Thyroid gland (tissue), 4 donors: ENCODE measurements at regions not wholly inside any gene's neighbourhood (a gene's known extent, or its start where the extent isn't known, plus 50 kb on each side); places are given as distances from the start of the nearest gene placed in this dataset.

Source experiments
- DNase-seq, 2 donors: peaks; one replicate each; pipeline ENCODE4 v3.0.0-alpha.2; 2019
- H3K27ac ChIP-seq, 3 donors: fragments of 200-600 bp; sonication (generic); 1 replicate in 2 of 3; 2 replicates in 1 of 3; pipeline ENCODE4 v1.5.1; 2016 to 2019; ENCODE audit warnings: mild to moderate bottlenecking in 1 of 3, moderate library complexity in 1 of 3
- H3K27me3 ChIP-seq: fragments of 200-600 bp; sonication (generic); one replicate; pipeline ENCODE4 v1.5.1; 2019
- H3K36me3 ChIP-seq, 2 donors: fragments of 200-600 bp; sonication (generic); one replicate each; pipeline ENCODE4 v1.5.1; 2016 to 2019
- H3K4me1 ChIP-seq, 2 donors: fragments of 200-600 bp; sonication (generic); one replicate each; pipeline ENCODE4 v1.5.1; 2017 to 2019
- H3K4me3 ChIP-seq, 3 donors: fragments of 200-600 bp; sonication (generic); replicated peaks in 1 of 3; 1 replicate in 2 of 3; 2 replicates in 1 of 3; pipeline ENCODE4 v1.5.1; 2016; ENCODE audit warnings: mild to moderate bottlenecking in 1 of 3
- H3K9me3 ChIP-seq: fragments of 200-600 bp; sonication (generic); one replicate; pipeline ENCODE4 v1.5.1; 2017
- POLR2A ChIP-seq, 2 donors: fragments of 450-650 bp; IDR thresholded peaks; one replicate each; pipeline ENCODE4 v1.6.1; 2017; ENCODE audit warnings: antibody characterized with exemption in 2 of 2, mild to moderate bottlenecking in 2 of 2, moderate library complexity in 1 of 2
- WGBS, 2 donors: methylation state at CpG; one replicate each; pipeline ENCODE4 v1.1.5; 2017; 5-methylcytosine and 5-hydroxymethylcytosine counted together
- intact Hi-C: fragments of 100-400 bp; cut with DNase I; formaldehyde crosslinking; loops from one replicate; pipeline ENCODE4 v1.15.1; 2023
- TF ChIP-seq, protein P1 (sequence below), 6 experiments: fragments of 200-600 bp in 3 of 6; fragments of 450-650 bp in 3 of 6; sonication (generic) in 3 of 6; IDR thresholded peaks; one replicate each; pipeline ENCODE4 v1.5.1; 2016 to 2019; ENCODE audit warnings: antibody characterized with exemption in 6 of 6, mild to moderate bottlenecking in 2 of 6, inconsistent platforms in 1 of 6, moderate library complexity in 1 of 6

DNA sequence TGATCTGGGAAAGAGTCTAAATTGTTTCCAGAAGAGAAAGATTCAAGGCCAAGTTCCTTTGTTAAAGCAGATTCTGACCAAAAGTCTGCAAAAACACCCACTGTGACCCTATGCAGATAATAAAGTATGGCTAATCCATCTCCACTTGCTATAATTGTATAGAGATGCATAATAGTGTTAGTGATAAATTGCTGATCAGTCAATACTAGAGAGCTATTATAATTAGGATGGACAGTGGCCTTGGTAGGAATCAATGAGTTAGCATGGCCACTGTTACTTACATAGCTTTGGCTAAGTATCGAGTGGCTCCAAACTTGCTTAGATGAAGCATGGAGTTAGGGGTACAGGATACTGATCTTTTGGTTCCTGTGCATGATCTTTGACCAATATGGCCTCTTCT, 683.4 kb upstream of the MEF2C start:
- TF ChIP-seq, protein P1, sequence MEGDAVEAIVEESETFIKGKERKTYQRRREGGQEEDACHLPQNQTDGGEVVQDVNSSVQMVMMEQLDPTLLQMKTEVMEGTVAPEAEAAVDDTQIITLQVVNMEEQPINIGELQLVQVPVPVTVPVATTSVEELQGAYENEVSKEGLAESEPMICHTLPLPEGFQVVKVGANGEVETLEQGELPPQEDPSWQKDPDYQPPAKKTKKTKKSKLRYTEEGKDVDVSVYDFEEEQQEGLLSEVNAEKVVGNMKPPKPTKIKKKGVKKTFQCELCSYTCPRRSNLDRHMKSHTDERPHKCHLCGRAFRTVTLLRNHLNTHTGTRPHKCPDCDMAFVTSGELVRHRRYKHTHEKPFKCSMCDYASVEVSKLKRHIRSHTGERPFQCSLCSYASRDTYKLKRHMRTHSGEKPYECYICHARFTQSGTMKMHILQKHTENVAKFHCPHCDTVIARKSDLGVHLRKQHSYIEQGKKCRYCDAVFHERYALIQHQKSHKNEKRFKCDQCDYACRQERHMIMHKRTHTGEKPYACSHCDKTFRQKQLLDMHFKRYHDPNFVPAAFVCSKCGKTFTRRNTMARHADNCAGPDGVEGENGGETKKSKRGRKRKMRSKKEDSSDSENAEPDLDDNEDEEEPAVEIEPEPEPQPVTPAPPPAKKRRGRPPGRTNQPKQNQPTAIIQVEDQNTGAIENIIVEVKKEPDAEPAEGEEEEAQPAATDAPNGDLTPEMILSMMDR (IDR thresholded peaks at IDR 0.05) = no peak
- no peak for TF ChIP-seq POLR2A (IDR thresholded peaks at IDR 0.05)
- intact Hi-C loops = no loop called here

DNA sequence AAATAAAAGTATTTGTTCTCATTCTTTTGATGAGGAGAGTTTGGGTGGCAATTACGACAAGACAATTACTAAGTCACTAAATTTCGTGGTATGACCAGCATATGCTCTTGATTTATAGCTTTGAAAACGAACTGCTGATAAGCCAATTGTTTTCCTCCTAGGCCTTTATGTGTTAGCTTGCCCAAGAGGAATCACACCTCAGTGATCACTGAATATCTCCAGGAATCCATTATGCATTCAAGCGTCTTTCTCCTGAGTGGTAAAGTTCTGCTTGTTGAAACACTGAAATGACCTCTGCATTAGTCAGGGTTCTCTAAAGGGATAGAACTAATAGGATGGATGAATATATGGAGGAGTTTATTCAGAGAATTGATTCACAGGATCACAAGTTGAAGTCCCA, 677.7 kb upstream of the MEF2C start:
- H3K9me3 ChIP-seq = no peaks in the 10 kb centered on the region
- H3K36me3 ChIP-seq = no peaks in the 10 kb centered on the region
- WGBS, 2 donors = 49 to 51% methylated on average over 4 of the region's 4 CpGs
- H3K27ac ChIP-seq = no peak overlapping the region
- intact Hi-C loops = no loop called here
- TF ChIP-seq, protein P1 (IDR thresholded peaks at IDR 0.05) = no peak
- no peak for TF ChIP-seq POLR2A (IDR thresholded peaks at IDR 0.05)
- H3K4me1 ChIP-seq = peaks cover 3 to 8% of the 10 kb centered on the region in 2 donors
- DNase-seq = no peak
- no peak overlapping the region for H3K4me3 ChIP-seq
- H3K27me3 ChIP-seq = no peaks in the 10 kb centered on the region

More for the DNA sequence above, 683.4 kb upstream of the MEF2C start:
- no peaks in the 10 kb centered on the region for H3K36me3 ChIP-seq
- H3K27me3 ChIP-seq = no peaks in the 10 kb centered on the region
- H3K27ac ChIP-seq = no peak overlapping the region
- WGBS, 2 donors = 95 to 100% methylated on average over 1 of the region's 1 CpG
- DNase-seq = no peak
- no peaks in the 10 kb centered on the region for H3K9me3 ChIP-seq
- H3K4me1 ChIP-seq = peaks cover 0 to 2% of the 10 kb centered on the region in 2 donors
- no peak overlapping the region for H3K4me3 ChIP-seq

DNA sequence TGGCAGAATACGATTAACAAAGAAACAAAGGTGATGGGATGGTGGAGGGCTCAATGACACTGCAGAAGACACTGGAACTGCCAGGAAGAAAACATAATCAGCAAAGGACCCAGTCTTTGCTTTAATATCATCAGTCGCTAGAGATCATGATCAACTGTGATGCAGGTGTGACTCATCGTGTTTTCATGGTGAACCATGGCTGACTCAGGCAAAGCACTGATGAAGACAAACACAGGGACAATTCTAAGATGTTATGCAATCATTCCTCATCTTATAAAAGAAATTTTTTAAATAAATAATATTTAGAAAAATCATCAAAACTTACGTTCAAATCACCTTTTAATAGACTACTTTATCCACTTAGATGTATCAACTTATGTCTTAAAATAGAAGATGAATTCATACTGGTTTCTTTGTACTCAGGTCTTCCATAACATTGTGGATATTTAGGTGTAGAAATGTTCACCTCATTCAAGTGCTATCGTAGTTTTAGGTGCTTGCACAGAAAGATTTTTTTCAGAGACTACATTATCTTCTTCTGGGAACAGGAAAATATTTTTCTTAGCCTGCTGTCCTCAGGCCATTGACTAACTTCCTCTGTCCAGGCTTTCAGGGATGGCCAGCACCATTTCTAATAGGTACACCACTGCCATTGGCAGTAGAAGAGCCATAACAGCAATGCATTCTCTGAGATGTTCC, 673.4 kb upstream of the MEF2C start:
- Histone ChIP-seq H3K27ac (no peak overlapping the region), H3K9me3 (no peaks in the 10 kb centered on the region), H3K4me3 (no peak overlapping the region), H3K27me3 (no peaks in the 10 kb centered on the region), H3K4me1 (peaks cover 3 to 6% of the 10 kb centered on the region in 2 donors), H3K36me3 (no peaks in the 10 kb centered on the region)
- intact Hi-C loops = no loop called here
- no peak for TF ChIP-seq POLR2A (IDR thresholded peaks at IDR 0.05)
- TF ChIP-seq, protein P1 (IDR thresholded peaks at IDR 0.05) = no peak
- no peak for DNase-seq
- 91 to 93% methylated on average over 5 of the region's 5 CpGs for WGBS, 2 donors

DNA sequence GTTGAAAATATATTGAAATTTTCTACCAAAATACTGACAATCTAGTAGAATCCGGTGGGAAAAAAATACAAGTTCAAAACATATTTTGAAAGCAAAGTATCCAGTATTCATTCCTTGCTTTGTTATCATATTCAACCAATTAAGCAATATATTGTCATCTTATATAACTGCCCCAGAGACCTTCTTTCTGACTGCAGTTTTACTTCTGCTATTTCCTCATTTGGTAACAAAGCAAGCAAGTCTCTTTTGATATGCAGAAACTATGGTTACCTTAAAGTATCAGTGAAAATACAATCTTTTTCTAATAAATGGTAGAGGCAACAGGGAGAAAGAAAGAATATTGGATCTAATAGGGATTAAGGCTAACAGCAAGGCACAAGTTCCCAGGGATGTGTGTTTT, 663.7 kb upstream of the MEF2C start:
- Histone ChIP-seq H3K4me1 (no peaks in the 10 kb centered on the region), H3K4me3 (no peak overlapping the region), H3K36me3 (no peaks in the 10 kb centered on the region), H3K27ac (no peak overlapping the region), H3K9me3 (no peaks in the 10 kb centered on the region), H3K27me3 (no peaks in the 10 kb centered on the region)
- WGBS, 2 donors = 92 to 94% methylated on average over 1 of the region's 1 CpG
- no peak for TF ChIP-seq POLR2A (IDR thresholded peaks at IDR 0.05)
- TF ChIP-seq, protein P1 (IDR thresholded peaks at IDR 0.05) = no peak
- intact Hi-C loops = no loop called here
- no peak for DNase-seq

DNA sequence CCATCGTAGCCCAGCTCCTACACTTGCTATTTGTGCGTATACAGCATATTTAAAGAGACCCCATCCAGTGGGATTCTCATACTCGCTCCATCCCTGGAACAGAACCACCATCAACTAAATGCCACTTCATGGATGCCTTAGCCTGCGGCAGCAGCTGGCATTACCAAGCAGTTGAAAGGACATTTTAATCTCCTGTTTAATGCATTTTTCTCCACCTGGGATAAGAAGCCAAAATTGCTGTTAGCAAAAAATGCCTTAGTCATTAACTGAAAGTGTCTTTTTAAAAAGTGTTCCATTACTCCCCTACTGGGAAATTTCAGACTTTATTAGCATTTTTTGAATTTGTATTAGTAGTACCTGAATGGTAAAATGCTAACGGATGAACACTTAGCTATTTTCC, 662.6 kb upstream of the MEF2C start:
- TF ChIP-seq POLR2A (IDR thresholded peaks at IDR 0.05) = no peak
- DNase-seq = no peak
- Histone ChIP-seq H3K9me3 (no peaks in the 10 kb centered on the region), H3K36me3 (no peaks in the 10 kb centered on the region), H3K4me3 (no peak overlapping the region), H3K27me3 (no peaks in the 10 kb centered on the region), H3K27ac (no peak overlapping the region), H3K4me1 (no peaks in the 10 kb centered on the region)
- WGBS, 2 donors = 91 to 96% methylated on average over 5 of the region's 5 CpGs
- intact Hi-C loops = no loop called here
